ENCODE measurements at regions not wholly inside any gene's neighbourhood (a gene's known extent, or its start where the extent isn't known, plus 50 kb on each side); places are given as distances from the start of the nearest gene placed in this dataset.
"Not testable (repeated sequence)": the region's sequence is repeated elsewhere in the genome, so short reads cannot be mapped to it uniquely, and the experiment has no call there.

DNA sequence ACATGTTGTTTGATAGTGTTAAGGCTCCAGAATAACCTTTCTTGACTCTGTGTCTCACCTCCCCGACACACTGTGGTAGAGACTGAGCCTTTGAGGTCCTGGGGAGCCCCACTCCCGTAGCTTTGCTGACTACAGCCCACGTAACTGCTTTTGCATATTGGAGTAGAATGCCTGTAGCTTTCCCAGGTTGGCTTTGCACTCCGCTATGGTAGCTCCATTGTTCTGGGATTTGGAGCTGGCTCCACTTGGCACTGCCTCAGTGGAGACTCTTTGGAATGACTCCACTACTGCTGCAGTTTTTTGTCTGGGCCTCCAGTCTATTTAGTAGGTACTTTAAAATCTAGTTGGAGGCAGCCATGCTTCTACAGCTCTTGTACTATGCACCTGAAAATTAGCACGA is 56.2 kb upstream of the ANXA1 start:
- no peak for DNase-seq

GRCh38 chr9:73093740-73094379 is 57.8 kb upstream of the ANXA1 start:
- no peak for DNase-seq

DNA sequence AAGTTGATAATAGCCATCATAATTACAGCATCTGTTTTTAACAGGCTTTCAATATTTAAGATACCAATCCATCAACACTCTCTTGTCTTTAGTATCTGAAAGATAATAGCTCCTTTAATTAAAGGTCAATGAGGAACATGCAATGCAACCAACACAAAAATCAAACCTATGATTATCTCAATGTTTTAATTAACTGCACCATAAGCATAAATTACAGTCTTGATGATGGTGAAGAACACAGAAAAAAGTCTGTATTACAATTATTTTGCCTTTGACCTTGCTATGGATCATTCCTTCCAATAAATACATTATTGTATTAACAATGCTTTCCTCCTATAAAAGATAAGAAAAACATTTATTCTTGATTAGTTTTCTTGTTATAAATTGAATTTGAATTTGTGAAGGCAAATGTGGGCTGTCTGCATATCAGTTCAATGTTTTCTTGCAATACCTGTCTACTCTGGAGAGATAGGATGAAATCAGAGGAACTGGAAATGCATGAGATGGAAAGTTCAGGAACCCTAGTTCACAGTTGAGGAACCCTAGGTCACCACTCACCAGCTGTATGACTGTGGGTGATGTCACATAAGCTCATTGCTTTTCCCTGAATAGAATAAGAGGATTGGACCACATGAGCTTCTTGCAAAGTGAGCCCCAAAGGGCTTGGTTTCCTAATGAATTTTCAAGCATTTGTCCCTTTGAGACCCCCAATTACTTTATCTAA is 58.5 kb upstream of the ANXA1 start:
- DNase-seq, result no peak

GRCh38 chr9:73091909-73092308 is 59.8 kb upstream of the ANXA1 start:
- no peak for DNase-seq

GRCh38 chr9:73090214-73090613 is 61.5 kb upstream of the ANXA1 start:
- no peak for DNase-seq

DNA sequence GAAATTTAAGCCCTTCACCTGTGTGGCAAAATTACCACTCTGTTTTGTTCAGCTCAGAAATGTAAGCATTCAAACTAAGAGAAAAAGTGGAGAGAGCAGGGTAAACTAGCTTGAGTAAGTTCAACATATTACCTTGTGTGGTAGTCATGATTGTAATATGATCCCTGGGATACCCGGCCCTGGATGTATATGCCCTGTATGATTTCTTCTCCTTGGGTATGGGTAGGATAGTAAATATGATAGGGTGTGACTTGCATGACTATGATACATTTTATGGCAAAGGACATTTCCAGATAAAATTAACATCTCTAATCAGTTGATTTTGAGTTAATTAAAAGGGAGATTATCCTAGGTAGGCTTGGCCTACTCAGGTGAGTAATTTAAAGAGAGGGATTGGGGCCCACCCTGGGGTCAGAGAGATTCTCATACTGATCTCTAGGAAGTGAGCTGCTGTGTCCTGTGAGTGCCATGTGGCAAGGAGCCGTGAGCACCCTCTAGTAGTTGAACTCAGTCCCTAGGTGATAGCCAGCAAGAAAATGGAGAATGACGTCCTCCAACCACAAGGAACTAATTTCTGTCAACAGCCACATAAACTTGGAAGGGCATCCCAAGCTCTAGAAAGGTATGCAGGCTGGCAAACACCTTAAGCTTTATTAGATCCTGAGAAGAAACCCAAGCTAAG is 62.2 kb upstream of the ANXA1 start:
- DNase-seq, result no peak

DNA sequence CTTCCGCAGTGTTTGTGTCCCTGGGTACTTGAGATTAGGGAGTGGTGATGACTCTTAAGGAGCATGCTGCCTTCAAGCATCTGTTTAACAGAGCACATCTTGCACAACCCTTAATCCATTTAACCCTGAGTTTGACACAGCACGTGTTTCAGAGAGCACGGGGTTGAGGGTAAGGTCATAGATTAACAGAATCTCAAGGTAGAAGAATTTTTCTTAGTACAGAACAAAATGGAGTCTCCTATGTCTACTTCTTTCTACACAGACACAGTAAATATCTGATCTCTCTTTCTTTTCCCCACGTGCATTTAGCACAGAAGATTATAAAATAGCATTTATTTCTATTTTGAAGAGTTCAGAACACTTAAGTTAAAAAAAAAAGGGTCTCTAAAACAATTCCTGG is 63.8 kb upstream of the ANXA1 start:
- DNase-seq, result not testable (repeated sequence)

GRCh38 chr9:73083519-73083918 is 68.1 kb upstream of the ANXA1 start:
- no peak for DNase-seq

DNA sequence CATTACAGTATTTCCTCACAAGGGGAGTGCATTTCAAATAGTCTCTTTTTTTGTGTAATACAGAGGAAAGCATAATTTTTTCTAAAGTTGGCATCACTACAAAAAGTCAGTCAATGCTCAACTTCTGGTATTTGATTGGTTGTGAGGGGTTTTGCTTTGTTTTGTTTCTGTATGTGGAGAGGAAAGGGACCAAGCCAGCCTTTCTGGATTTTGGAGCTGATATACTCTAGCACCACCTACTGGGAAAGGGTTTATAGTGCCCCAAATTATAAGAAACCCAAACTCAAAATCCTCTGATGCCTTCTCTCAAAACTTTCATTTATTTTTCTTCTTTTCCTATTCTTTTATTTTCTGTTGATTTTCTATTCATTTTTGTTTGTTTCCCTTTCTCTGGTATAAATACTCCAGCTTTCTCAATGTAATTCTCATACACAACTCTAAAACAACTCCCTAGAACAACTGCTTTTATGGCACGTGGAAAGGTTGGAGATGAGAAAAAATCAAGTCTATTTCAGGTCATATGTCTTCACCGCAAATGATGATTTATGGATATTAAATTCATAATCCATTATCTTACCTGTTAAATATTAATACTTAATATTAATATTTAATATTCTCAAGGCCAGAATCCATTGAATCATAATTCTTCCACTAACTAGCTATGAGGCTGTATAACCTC is 69.5 kb upstream of the ANXA1 start:
- peak; percentile 44 for DNase-seq

DNA sequence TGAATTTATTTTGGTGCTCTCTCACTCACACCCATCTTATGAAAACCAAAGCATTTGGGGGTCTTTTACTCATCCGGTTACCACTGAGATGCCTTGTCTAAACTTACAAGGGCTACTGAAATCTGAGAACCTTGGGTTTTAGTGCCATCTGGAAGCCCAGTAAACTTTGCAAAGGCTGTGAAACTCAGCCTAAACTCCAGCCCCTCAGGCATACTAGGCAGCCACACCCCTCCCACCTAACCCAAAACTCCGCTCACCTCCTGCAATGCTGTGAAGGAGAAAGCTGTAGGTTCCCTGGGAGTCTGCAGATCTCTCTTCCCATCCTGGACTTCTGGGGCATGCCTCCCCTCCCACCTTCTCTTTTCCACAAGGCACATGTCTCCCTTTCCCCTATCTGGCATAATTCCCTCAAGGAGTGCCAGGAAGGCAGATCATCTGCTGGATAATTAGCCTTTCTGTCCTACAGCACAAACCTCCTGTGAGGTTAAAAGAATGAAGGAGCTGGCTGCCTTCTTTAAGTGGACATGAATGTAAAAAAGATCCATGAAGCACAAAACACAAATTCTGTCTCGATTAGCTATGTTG is 71.5 kb upstream of the ANXA1 start:
- no peak for DNase-seq

GRCh38 chr9:73079326-73079725 is 72.3 kb upstream of the ANXA1 start:
- no peak for DNase-seq

GRCh38 chr9:73077625-73078030 is 74.0 kb upstream of the ANXA1 start:
- no peak for DNase-seq

- no peak for DNase-seq
Measured at GRCh38 chr9:73076970-73077369, 74.7 kb upstream of the ANXA1 start.

- no peak for DNase-seq
Measured at GRCh38 chr9:73074176-73074708, 77.4 kb upstream of the ANXA1 start.

DNA sequence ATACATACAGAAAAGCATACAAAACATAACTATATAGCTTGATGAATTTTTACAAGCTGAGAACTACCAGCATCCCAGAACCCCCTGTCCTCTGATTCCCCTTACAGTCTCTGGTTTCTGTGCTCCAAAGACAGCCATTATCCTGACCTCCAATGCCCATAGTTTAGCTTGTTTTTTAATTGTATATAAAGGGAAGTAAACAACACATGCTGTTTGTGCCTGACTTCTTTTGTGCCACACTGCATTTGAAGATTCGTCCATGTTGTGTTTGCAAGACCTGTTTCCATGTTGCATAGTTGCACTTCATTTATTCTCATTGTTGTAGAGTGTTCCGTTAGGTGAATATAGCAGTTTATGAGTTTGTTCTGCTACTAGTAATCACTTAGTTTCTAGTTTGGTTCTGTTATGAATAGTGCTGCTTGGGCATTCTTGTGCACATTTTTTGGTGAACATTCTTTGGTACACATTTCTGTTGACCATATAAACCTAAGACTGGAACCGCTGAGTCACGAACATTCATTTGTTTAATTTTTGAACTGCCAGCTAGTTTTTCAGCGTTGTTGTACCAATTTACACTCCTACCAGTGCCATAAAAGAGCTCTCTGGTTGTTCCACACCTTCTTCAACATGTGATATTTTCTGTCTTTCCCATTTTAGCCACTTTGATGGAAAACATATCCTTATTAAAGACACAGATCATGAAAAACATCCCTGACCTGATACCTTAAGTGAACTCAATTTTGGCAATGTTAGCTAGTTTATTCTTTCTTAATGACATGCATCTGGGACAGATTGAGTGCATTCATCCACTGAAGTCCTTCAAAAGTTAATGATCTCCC is 78.1 kb upstream of the ANXA1 start:
- no peak for DNase-seq

DNA sequence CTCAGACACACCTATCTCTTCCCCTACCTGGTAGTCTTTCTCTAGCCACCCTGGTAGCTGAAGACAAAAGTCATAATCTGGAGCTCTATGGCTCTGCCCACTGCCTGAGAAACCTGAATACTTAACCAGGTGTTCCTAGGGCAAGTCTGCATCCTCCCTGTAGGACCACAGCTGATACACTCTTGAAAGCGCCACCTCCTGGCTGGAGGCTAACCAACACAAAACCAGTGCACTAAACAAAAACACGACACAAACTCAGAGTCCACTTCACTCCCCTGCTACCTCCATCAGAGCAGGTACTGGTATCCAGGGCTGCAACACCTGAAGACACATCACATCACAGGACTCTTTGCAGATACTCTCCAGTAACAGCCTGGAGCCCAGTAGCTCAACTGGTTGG is 84.6 kb upstream of the ANXA1 start:
- no peak for DNase-seq

DNA sequence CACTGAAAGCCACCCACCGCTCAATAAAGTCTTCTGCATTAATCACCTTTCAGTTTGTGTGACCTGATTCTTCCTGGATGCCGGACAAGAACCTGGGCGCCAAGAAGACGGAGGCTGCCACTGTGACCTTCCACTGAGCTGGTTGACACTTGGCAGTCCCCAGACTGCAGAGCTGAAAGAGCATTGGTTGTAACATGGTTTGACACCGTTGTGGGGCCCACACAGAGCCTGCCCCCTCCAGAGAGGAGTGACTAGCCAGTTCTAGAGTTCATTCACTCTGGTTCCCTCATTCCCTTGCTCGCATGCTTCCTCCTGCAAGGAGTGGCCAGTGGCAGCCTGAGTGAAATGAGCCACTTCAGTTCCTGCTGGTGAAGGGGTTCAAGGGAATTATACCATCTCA is 86.2 kb upstream of the ANXA1 start:
- DNase-seq, result no peak

- DNase-seq, result no peak
Measured at GRCh38 chr9:73064315-73064714, 87.3 kb upstream of the ANXA1 start.

DNA sequence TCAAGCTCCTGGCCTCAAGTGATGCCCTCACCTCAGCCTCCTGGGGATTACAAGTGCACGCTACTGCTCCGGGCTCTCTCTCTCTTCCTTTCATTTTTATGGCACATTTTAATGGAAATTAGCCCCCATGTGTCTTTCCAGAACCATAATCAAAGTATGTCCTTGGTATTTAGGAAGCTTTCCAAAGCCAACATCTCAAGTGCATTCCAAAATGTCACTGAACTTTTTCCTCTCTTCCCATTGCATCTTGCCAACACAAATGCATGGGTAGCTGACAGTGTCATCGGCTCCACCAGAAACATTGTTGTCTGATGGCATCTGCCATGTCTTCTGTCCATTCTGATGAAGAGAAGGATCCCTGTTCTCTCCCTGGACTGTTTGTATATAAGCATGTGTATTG is 90.5 kb upstream of the ANXA1 start:
- DNase-seq, result no peak

GRCh38 chr9:73059247-73059646 is 92.4 kb upstream of the ANXA1 start:
- no peak for DNase-seq

DNA sequence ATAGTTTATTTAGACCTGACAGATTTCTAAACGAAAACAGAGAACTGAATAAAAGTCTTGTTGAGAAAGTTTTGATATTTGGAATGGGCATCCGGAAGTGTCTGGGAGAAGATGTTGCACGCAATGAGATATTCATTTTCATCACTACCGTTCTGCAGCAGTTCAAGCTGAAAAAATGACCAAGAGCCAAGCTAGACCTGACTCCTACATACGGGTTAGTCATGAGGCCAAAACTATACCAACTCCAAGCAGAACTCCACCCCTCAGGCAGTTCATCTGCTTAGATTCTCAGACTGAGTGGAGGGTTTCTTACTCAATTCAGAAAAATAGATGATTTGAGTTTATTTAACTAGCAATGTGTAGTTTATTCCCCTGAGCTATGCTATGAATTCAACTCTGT is 95.4 kb upstream of the ANXA1 start:
- DNase-seq, result no peak

DNA sequence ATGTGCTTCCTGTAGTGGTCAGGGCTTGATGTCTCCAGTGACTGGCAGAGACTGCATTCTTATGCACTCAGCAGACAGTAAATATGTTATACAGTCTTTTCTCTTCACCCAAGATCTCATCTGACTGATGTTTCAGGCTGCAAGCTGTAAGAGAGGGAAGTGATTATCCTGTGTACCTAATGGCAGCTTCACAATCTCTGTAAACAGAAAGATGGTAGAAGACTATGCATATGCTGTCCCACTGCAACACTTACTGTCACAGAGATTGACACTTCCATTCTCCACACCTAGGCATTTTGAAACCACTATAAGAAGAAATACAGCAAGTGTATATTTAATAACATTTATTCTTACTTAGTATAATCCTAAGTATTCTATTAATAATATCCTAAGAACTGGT is 97.6 kb upstream of the ANXA1 start:
- DNase-seq, result no peak
